Non-pigmented ciliary epithelial cell (primary cell): ENCODE measurements at regions not wholly inside any gene's neighbourhood (a gene's known extent, or its start where the extent isn't known, plus 50 kb on each side); places are given as distances from the start of the nearest gene placed in this dataset.

Experiments
- DNase-seq: peaks from one replicate; pipeline ENCODE4 v3.0.0-alpha.2; 2010; ENCODE audit warnings: low read depth

GRCh38 chr13:34465423-34465922 is 476.6 kb upstream of the NBEA start:
- DNase-seq, result no peak

DNA sequence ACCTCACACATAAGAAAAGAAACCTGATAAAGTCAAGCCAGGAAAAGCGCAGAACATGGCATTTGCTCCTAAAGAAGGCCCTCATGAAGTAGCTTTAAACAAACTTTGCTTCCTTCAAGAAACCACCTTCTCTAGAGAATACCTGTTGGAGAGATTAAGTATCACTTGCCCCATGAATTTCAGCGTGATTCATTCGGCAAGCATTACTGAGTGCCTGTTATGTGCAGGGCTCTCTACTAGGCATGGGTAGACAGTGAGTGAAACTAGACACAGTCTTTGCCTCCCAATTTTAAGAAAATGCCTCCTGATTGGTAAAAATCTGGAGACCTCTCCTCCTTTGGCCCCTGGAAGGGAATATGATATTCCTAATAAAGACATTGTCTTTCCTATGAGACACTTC is 475.8 kb upstream of the NBEA start:
- DNase-seq, result no peak

DNA sequence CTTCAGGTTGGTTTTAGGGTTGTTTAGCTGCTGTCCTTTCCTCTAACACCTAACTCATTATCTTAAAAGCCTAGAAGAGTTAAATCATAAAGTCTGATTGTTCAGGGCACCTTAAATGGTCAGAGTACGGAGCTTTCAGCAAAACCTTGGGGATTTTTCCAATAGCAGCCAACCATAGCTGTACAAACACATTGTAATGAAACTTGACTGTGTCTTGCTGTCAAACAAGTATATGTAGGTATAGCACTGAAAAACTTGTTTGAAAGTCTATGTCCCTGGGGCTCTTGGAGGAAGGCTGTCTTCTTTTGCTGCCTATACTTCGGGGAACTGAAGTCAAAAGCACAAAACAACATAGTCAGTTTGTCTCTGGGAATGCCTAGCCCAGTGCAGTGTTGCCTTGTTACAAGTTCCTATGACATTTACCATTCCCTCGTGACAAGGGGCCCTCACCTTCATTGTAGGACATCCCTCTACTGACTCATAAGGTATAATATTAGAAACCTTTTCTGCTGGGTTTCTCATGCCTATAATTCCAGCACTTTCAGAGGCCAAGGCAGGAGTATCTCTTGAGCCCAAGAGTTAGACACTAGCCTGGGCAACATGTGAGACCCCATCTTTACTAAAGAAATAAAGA is 474.5 kb upstream of the NBEA start:
- no peak for DNase-seq

DNA sequence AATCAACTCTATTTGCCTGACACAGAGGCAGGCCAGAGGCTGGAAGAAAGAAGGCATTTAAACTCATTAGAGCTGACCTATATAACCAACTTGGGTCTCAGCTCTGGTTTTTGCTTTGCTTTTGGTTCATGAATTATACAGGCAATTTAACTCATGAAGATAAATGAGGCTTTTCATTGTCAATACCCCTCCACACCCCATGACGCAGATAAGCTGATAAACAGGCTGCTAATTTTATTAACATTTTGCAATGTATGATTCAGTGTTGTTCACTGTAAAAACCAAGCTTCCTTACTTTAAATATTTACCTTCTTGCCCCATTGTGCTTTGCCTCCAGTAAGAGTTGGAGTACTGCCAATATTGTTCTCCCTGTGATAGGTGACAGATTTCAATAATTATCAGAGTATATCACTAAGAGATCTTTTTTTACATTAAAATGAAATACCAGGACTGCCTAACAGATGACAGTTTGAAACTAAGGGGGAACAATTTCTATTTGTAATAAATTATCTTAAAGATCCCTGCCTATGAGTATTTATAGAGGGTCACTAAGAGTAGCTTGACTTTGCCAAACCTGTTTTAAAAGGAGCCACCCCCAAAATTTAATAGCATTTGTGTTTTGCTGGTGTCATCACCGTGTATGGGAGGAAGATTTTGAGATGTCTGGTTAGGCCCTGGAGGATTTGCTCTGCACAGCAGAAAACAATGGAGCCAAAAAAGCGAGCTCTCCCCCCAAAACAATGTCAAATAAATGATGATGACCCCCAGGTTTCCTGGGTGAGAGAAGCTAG is 472.7 kb upstream of the NBEA start:
- DNase-seq, result no peak

- DNase-seq, result no peak
Observed at GRCh38 chr13:34474187-34474868, 467.7 kb upstream of the NBEA start.

GRCh38 chr13:34478376-34478775 is 463.7 kb upstream of the NBEA start:
- DNase-seq, result no peak

- no peak for DNase-seq
Observed at GRCh38 chr13:34502011-34502410, 440.1 kb upstream of the NBEA start.

DNA sequence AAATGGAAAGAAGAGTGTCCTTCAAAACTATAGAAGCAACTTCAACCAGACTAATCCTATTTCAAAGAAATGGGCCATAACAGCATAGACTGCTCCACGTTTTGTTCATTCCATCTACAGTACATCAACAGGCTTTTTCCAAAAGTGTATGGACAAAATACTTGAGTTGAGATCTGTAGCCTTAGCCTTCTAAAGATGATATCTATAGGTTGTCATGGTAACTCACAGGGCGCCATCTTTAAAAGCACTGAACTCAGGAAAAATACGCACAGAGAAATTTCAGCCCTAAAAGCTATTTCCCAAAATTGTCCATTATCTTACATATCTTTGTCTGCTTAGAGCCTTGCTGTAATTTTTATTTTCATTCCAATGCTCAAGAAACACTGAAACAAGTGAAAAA is 439.4 kb upstream of the NBEA start:
- DNase-seq, result no peak

- no peak for DNase-seq
Observed at GRCh38 chr13:34506796-34507195, 435.3 kb upstream of the NBEA start.

DNA sequence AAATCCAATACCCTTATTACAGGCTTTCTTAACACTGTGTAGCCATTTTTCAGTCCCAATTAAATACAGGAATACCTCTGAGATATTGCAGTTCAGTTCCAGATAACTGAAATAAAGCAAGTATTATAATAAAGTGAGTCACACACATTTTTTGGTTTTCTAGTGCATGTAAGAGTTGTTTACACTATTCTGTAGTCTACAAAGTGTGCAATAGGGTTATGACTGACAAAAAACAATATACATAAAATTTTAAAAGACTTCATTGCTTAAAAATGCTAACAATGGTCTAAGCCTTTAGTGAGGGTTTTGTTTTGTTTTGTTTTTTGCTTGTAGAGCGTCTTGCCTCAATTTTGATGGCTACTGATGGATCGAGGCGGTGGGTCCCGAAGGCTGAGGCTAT is 434.4 kb upstream of the NBEA start:
- no peak for DNase-seq

DNA sequence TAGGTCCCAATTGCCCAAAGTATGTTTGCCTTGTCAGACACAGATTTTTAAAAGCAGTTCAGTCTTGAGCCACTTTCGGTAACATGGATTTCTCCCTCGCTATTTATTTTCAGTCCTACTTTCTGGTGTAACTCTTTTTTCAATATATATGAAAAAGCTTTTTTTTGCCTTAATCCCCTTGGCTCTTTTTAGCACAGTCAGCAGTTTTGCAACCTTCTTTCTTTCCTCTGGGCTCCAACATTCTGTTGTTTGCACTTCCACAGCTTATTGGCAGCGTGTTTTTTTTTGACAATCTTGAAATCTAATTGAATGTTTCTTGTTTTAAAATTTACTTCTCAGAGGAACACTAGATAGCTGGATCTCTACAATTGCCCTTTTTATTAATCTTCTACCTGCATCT is 429.3 kb upstream of the NBEA start:
- no peak for DNase-seq

- no peak for DNase-seq
Observed at GRCh38 chr13:34513526-34513925, 428.5 kb upstream of the NBEA start.

DNA sequence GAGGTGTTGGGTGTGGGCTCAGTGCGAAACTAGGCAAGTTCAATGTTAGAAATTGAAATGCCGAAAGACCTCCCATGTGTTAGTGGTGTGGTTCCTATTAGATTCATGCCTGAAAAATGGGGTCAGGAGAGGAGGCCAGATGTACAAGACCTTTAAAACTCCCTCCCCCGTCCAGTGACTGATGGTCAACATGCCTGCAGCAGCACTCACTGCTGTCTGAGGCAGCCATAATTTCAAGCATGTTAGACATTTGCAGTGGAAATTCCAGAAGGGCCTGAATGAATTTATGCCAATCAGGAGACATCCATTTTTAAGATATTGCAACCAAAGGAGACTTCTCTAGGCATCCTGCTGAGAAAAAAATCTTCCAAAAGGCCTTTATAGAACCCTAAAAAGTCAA is 426.9 kb upstream of the NBEA start:
- no peak for DNase-seq

DNA sequence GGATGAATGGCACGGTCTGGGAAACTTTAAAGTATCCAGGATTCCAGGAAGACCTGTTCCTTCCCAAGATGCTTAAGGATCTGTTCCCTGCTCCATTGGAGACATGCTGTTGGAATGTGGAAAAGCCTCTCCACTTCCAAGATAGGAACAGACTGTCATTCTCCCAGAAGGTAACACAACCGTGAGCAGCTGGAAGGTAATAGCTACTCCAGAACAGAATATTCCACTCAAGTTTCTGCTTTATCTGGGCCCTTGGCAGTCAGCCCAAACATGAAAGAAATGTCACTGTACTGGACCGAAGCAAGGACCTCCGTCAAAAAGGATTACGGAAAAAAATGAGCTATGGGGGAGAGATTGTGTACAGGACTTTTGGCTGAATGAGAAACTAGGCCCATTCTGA is 420.9 kb upstream of the NBEA start:
- no peak for DNase-seq

DNA sequence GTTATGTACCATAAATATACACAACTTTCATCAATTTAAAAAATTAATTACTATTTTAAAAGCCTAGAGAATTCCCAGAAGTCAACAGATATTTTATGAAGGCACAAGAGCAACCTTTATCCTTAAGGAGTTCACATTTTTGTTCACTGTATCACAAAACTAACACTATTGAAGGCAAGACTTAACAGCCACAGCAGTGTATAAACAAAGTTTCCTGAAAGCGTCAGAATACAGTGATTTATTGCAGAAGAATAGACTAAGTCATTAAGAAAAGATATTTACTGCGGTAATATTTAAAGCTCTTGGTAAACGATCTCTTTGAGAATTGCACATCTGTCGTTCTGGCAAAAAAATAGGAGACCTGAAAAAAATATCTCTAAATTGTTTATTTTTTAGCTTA is 419.3 kb upstream of the NBEA start:
- no peak for DNase-seq

DNA sequence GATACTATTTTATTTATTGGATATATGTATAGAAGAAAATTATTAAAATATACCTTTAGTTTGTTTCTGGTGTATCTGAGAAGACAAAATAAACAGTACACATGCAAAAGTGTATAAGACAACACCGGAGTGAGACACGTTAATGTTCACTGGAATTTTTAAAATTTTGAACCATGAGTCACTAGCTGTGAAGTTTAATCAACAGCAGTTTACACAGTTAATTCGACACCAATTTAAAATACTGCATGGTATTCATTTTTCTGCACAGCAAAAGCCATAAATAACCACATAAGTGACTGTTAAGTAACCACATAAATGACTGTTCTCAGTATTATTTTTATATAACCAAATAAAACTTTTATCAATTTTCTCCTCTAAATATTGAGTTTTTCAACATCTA is 418.7 kb upstream of the NBEA start:
- DNase-seq, result no peak

GRCh38 chr13:34533941-34534340 is 408.1 kb upstream of the NBEA start:
- DNase-seq, result no peak

GRCh38 chr13:34542321-34542720 is 399.7 kb upstream of the NBEA start:
- DNase-seq, result no peak

DNA sequence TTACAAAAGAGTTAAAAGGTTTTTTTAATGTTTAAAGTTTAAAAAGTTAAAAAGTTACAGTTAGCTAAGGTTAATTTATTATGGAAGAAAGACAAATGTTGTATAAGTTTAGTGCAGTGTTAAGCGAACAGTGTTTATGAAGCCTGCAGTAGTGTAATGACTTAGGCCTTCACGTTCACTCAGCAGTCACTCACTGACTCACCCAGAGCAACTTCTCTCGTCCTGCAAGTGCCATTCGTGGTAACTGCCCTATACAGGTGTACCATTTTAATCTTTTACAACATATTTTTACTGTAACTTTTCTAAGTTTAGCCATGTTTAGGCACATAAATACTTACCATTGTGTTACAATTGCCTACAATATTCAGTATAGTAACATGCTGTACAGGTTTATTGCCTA is 398.2 kb upstream of the NBEA start:
- no peak for DNase-seq

DNA sequence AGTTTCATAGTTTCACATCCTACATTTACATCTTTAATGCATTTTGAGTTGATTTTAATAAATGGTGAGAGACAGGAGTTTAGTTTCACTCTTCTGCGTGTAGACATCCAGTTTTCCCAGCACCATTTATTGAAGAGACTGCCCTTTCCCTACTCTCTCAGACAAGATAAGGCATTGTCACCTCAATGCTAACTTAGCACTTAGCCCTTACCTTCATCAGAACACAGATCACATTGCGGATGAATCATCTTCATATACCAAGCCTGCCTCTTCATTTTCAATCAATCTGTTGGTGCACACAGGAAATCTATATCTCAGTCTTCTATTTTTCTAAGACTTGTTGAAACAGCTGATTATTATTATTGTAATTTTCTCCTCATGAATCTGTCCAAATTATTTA is 396.6 kb upstream of the NBEA start:
- no peak for DNase-seq

DNA sequence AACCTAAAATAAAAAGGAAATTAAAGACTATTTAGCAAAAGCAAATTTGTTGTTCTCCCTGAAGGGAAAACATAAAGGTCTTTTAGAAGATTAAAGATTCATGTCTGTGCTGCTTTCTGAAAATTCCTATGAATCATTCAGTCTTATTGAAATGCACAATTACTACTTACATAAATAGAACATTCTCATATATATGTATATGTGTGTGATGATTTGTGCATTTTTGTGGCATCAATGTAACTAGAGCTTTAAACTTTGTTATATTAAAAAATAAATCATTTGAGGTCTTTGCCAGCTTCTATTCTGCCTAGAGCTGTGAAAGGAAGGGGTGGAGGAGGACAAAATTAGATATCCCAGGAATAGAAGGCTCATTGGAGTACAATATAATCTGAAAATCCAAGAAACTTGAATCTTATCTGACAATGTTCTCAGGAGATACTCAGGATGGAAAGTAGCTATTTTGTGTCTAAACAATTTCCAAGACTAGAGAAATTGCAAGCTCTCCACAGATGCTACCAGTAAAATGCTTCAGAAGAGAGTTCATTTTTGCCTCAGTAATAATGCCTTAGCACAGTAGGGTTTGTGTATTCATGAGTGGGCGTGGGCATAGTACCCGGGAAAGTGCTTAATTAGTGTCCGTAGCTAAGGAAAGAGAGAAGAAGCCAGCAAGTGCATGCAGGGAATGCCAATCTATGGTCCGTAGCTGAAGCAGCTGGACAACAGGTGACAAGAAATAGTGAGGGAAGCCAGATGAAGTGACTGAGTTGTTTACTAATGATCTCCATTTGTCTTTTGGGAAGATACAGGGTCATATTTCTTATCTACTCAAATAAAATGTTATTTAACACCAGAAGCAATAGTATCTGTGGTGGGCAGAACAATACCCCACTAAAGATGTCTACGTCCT is 395.5 kb upstream of the NBEA start:
- no peak for DNase-seq

DNA sequence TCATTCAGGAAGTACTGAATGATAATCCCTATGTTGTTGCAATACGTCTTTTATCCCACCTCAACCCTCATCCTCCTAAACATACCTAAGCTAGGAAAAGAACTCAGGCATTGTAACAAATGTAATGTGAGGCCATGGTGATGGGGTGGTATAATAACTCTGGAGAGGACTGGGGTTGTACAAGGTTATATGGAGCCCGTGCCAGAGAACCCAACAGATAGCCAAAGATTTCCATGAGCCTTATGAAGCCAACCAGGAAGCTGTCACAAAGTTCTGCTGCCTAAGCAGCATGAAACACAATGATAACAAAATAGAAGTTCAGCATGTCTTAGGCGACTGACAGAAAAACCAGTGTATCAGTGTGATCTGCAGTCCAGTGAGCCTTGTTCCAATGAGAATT is 394.1 kb upstream of the NBEA start:
- no peak for DNase-seq
